SK-N-SH (cell line): ENCODE measurements at regions not wholly inside any gene's neighbourhood (a gene's known extent, or its start where the extent isn't known, plus 50 kb on each side); places are given as distances from the start of the nearest gene placed in this dataset.

ENCODE experiments used
- CTCF ChIA-PET: fragments of 300-600, 350-600 bp; formaldehyde crosslinking; extraction: SDS; loops from one replicate; lab custom pipeline; 2021; lab: Yijun Ruan, JAX
- POLR2A ChIA-PET: fragments of 350-600 bp; sonication (Branson Sonifier 250); formaldehyde crosslinking; extraction: SDS; loops from one replicate; lab custom pipeline; 2020; ENCODE audit warnings: antibody characterized with exemption, inconsistent platforms; lab: Yijun Ruan, JAX
- DNase-seq: peaks from one replicate; pipeline ENCODE4 v3.0.0; 2012
- H2AFZ ChIP-seq: fragments of 200-600 bp; sonication (generic); 2 replicates; pipeline ENCODE4 v1.8.1; 2016; ENCODE audit warnings: antibody characterized with exemption, mild to moderate bottlenecking, low read depth
- H3F3A ChIP-seq: fragments of 200-600 bp; sonication (generic); replicated peaks from 2 replicates; pipeline ENCODE3; 2016; ENCODE audit warnings: antibody characterized with exemption, mild to moderate bottlenecking; ENCODE audit not compliant: insufficient read depth
- H3K27ac ChIP-seq, 2 experiments: fragments of 200-500 bp in 1 of 2; fragments of 200-600 bp in 1 of 2; sonication (Bioruptor generic) in 1 of 2; sonication (generic), shearing (Covaris generic) in 1 of 2; 2 replicates each; pipeline versions ENCODE4 v1.5.1 to v1.6.1; 2014 to 2016; ENCODE audit warnings: low read depth in 2 of 2, inconsistent platforms in 1 of 2, low read length in 1 of 2, mild to moderate bottlenecking in 1 of 2, mixed read lengths in 1 of 2
- H3K27me3 ChIP-seq: fragments of 200-600 bp; sonication (generic), shearing (Covaris generic); 2 replicates; pipeline ENCODE4 v1.6.1; 2016; ENCODE audit warnings: mixed run types; ENCODE audit not compliant: insufficient read depth
- H3K36me3 ChIP-seq, 2 experiments: fragments of 200-500 bp in 1 of 2; fragments of 200-600 bp in 1 of 2; sonication (Bioruptor generic) in 1 of 2; sonication (generic) in 1 of 2; replicated peaks in 1 of 2; 2 replicates each; pipeline versions ENCODE3 to v1.5.1; 2014 to 2016; ENCODE audit warnings: low read length in 1 of 2, mild to moderate bottlenecking in 1 of 2; ENCODE audit not compliant: insufficient read depth in 2 of 2, control insufficient read depth in 1 of 2
- H3K4me1 ChIP-seq, 2 experiments: fragments of 200-500 bp in 1 of 2; fragments of 200-600 bp in 1 of 2; sonication (Bioruptor generic) in 1 of 2; sonication (generic), shearing (Covaris generic) in 1 of 2; 2 replicates each; pipeline versions ENCODE4 v1.5.1 to v1.6.1; 2014 to 2016; ENCODE audit warnings: low read depth in 1 of 2, low read length in 1 of 2, mixed run types in 1 of 2; ENCODE audit not compliant: insufficient read depth in 2 of 2, control insufficient read depth in 1 of 2
- H3K4me2 ChIP-seq: fragments of 200-600 bp; sonication (generic), shearing (Covaris generic); 2 replicates; pipeline ENCODE4 v1.6.1; 2017; ENCODE audit warnings: mixed run types
- H3K4me3 ChIP-seq, 2 experiments: fragments of 200-500 bp in 1 of 2; fragments of 200-600 bp in 1 of 2; sonication (Bioruptor generic) in 1 of 2; sonication (generic), shearing (Covaris generic) in 1 of 2; 2 replicates each; pipeline versions ENCODE4 v1.5.1 to v1.8.1; 2014 to 2016; ENCODE audit warnings: low read depth in 2 of 2, inconsistent platforms in 1 of 2, low read length in 1 of 2, mild to moderate bottlenecking in 1 of 2, mixed read lengths in 1 of 2, moderate library complexity in 1 of 2
- H3K79me2 ChIP-seq: fragments of 200-600 bp; sonication (generic); 2 replicates; pipeline ENCODE4 v1.8.1; 2017; ENCODE audit warnings: mild to moderate bottlenecking; ENCODE audit not compliant: insufficient read depth
- H3K9ac ChIP-seq: fragments of 200-600 bp; sonication (generic); 2 replicates; pipeline ENCODE4 v1.6.1; 2017; ENCODE audit warnings: mixed run types
- H3K9me2 ChIP-seq: fragments of 200-600 bp; sonication (generic); 2 replicates; pipeline ENCODE4 v1.6.1; 2017; ENCODE audit warnings: mixed run types
- H3K9me3 ChIP-seq: fragments of 200-600 bp; sonication (generic); 2 replicates; pipeline ENCODE4 v1.6.1; 2017; ENCODE audit warnings: mixed run types, mild to moderate bottlenecking, moderate library complexity
- H4K20me1 ChIP-seq: fragments of 200-600 bp; sonication (generic); 2 replicates; pipeline ENCODE4 v1.6.1; 2017; ENCODE audit warnings: mild to moderate bottlenecking, mixed run types; ENCODE audit not compliant: insufficient read depth
- EP300 ChIP-seq, 2 experiments: IDR thresholded peaks; 2 replicates each; pipeline versions ENCODE4 v1.4.0 to v1.6.1; 2012; ENCODE audit warnings: borderline replicate concordance in 1 of 2, low read depth in 1 of 2, low read length in 1 of 2
- FOSL2 ChIP-seq: IDR thresholded peaks from 2 replicates; pipeline ENCODE4 v1.4.0; 2012; ENCODE audit warnings: low read depth, mild to moderate bottlenecking, moderate library complexity, borderline replicate concordance
- FOXJ3 ChIP-seq: sonication (generic); formaldehyde crosslinking; IDR thresholded peaks from 2 replicates; pipeline ENCODE4 v1.5.1; 2020; ENCODE audit warnings: mild to moderate bottlenecking, missing genetic modification reagents
- JUND ChIP-seq: IDR thresholded peaks from 2 replicates; pipeline ENCODE4 v1.4.0; 2012
- MEF2A ChIP-seq: IDR thresholded peaks from 2 replicates; pipeline ENCODE4 v1.4.0; 2012; ENCODE audit warnings: low read depth, borderline replicate concordance
- NFIC ChIP-seq: IDR thresholded peaks from 2 replicates; pipeline ENCODE4 v1.4.0; 2012; ENCODE audit warnings: borderline replicate concordance
- POLR2AphosphoS5 ChIP-seq: IDR thresholded peaks from 2 replicates; pipeline ENCODE4 v1.6.1; 2012; ENCODE audit warnings: low read depth, low read length
- RAD21 ChIP-seq: IDR thresholded peaks from 2 replicates; pipeline ENCODE4 v1.6.1; 2012; ENCODE audit warnings: mild to moderate bottlenecking, low read length
- RXRA ChIP-seq: IDR thresholded peaks from 2 replicates; pipeline ENCODE4 v1.4.0; 2012; ENCODE audit warnings: low read depth, mild to moderate bottlenecking, borderline replicate concordance
- TCF12 ChIP-seq: IDR thresholded peaks from 2 replicates; pipeline ENCODE4 v1.4.0; 2012
- WGBS: methylation state at CpG from one replicate; pipeline ENCODE4 v1.1.6; 2017; ENCODE audit warnings: low lambda C conversion rate; 5-methylcytosine and 5-hydroxymethylcytosine counted together
- TF ChIP-seq, protein P1 (sequence below): fragments of 150-350 bp; IDR thresholded peaks from 2 replicates; pipeline ENCODE4 v1.6.1; 2017; ENCODE audit warnings: antibody characterized with exemption, low read length, low read depth, borderline replicate concordance
- TF ChIP-seq, protein P2 (sequence below): IDR thresholded peaks from 2 replicates; pipeline ENCODE4 v1.4.0; 2012; ENCODE audit warnings: low read depth, borderline replicate concordance
- TF ChIP-seq, protein P3 (sequence below): IDR thresholded peaks from 2 replicates; pipeline ENCODE4; 2012

DNA sequence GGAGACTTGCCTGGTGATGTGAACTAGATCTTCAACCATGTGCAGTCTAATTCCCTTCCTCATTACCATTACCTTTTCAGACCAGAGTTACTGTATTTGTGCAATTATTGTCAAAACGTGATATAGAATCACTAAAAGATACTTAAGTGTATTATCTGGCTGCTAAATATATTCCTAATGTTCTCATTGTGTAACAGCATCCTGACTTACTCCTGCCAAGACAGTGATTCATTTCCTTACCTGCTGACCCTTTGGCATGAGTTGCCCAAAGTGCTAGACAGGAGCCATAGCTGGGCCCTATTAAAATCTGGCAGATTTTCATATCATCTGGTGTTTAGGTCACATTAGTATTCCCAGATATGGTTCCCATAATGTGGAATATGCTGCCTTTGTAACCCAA, 598.3 kb upstream of the CAMK1G start:
- Histone ChIP-seq H3K9me3 (no peaks in the 10 kb centered on the region), H3K27ac (peak overlapping the region; percentile 31 to 97), H3K79me2 (no peaks in the 10 kb centered on the region), H2AFZ (no peak overlapping the region), H3K9ac (no peak overlapping the region), H3K36me3 (no peaks in the 10 kb centered on the region), H3K4me3 (no peak overlapping the region), H3F3A (no peaks in the 10 kb centered on the region), H3K9me2 (no peaks in the 10 kb centered on the region), H3K27me3 (no peaks in the 10 kb centered on the region), H4K20me1 (no peaks in the 10 kb centered on the region), H3K4me1 (peaks cover 0 to 20% of the 10 kb centered on the region in 2 experiments; a peak in 3 of 4 replicates), H3K4me2 (no peak overlapping the region; the same call in 1 of the 2 replicates)
- POLR2A ChIA-PET: no interaction called here
- WGBS: 4% methylated on average over 1 of the region's 1 CpG
- peak; percentile 81 for TF ChIP-seq TCF12
- peak; percentile 15 to 66; a peak in 2 of 4 replicates for TF ChIP-seq EP300 (IDR thresholded peaks at IDR 0.05; ENCODE audit: borderline replicate concordance in 1 of 2, low read depth in 1 of 2, low read length in 1 of 2)
- TF ChIP-seq MEF2A: peak; percentile 67; the same call in 1 of the 2 replicates
- peak; percentile 71; the same call in 1 of the 2 replicates for TF ChIP-seq RXRA
- peak; percentile 40; the same call in 1 of the 2 replicates for TF ChIP-seq POLR2AphosphoS5
- TF ChIP-seq, protein P1, sequence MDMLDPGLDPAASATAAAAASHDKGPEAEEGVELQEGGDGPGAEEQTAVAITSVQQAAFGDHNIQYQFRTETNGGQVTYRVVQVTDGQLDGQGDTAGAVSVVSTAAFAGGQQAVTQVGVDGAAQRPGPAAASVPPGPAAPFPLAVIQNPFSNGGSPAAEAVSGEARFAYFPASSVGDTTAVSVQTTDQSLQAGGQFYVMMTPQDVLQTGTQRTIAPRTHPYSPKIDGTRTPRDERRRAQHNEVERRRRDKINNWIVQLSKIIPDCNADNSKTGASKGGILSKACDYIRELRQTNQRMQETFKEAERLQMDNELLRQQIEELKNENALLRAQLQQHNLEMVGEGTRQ: no peak
- TF ChIP-seq FOXJ3 (CRISPR knock-in tag): no peak
- TF ChIP-seq, protein P2, sequence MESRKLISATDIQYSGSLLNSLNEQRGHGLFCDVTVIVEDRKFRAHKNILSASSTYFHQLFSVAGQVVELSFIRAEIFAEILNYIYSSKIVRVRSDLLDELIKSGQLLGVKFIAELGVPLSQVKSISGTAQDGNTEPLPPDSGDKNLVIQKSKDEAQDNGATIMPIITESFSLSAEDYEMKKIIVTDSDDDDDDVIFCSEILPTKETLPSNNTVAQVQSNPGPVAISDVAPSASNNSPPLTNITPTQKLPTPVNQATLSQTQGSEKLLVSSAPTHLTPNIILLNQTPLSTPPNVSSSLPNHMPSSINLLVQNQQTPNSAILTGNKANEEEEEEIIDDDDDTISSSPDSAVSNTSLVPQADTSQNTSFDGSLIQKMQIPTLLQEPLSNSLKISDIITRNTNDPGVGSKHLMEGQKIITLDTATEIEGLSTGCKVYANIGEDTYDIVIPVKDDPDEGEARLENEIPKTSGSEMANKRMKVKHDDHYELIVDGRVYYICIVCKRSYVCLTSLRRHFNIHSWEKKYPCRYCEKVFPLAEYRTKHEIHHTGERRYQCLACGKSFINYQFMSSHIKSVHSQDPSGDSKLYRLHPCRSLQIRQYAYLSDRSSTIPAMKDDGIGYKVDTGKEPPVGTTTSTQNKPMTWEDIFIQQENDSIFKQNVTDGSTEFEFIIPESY: no peak
- TF ChIP-seq, protein P3, sequence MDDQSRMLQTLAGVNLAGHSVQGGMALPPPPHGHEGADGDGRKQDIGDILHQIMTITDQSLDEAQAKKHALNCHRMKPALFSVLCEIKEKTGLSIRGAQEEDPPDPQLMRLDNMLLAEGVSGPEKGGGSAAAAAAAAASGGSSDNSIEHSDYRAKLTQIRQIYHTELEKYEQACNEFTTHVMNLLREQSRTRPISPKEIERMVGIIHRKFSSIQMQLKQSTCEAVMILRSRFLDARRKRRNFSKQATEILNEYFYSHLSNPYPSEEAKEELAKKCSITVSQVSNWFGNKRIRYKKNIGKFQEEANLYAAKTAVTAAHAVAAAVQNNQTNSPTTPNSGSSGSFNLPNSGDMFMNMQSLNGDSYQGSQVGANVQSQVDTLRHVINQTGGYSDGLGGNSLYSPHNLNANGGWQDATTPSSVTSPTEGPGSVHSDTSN: peak; percentile 40
- peak; percentile 47; the same call in 1 of the 2 replicates for TF ChIP-seq JUND
- TF ChIP-seq RAD21: no peak
- TF ChIP-seq NFIC: peak; percentile 86
- TF ChIP-seq FOSL2: peak; percentile 43; the same call in 1 of the 2 replicates
- CTCF ChIA-PET: interaction anchor here (0.6 to 2.4 kb wide), 2 partner anchors 196 to 333 kb away, joined by 3 to 7 read pairs; no protein-coding TSS in a partner anchor
- DNase-seq: no peak

DNA sequence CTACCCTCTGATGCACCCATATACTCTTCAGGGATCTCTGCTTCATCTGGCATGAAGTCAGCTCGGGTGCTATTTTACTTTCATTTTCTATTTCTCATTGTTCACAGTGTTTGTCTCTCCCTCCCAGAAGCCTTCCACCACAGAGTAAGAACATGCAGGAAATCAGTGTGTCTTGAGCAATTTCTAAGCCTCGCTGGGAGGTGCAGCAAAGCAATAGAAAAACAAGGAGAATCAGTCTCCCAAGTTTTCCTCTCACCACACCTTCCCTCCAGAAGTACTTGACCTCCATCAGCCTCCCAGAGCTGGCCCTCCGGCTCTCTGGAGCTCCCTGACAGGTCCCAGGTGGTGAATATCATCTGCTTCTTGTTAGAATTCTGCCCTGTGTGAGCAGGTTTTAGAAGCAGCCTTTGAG, 594.7 kb upstream of the CAMK1G start:
- Histone ChIP-seq H3K4me1 (peaks cover 0 to 20% of the 10 kb centered on the region in 2 experiments; a peak in 3 of 4 replicates), H3K4me3 (peak overlapping the region; percentile 35 to 45), H4K20me1 (no peaks in the 10 kb centered on the region), H3K79me2 (no peaks in the 10 kb centered on the region), H3K9ac (peak overlapping the region; percentile 58), H3K36me3 (no peaks in the 10 kb centered on the region), H3K9me3 (no peaks in the 10 kb centered on the region), H3K27me3 (no peaks in the 10 kb centered on the region), H3F3A (no peaks in the 10 kb centered on the region), H3K9me2 (no peaks in the 10 kb centered on the region), H2AFZ (peak overlapping the region; percentile 76), H3K27ac (peak overlapping the region; percentile 27 to 97; a peak in 3 of 4 replicates), H3K4me2 (peak overlapping the region; percentile 66)
- WGBS: 11% methylated on average over 3 of the region's 3 CpGs
- peak; percentile 35 for DNase-seq
- ChIA-PET CTCF (interaction anchor here (1.5 kb wide), 1 partner anchor 9 kb away, joined by 4 read pairs; no protein-coding TSS in a partner anchor), POLR2A (no interaction called here)
- TF ChIP-seq, protein P3: no peak
- peak; percentile 41 for TF ChIP-seq TCF12
